GM23338 (cell line): ENCODE measurements at regions not wholly inside any gene's neighbourhood (a gene's known extent, or its start where the extent isn't known, plus 50 kb on each side); places are given as distances from the start of the nearest gene placed in this dataset.

ENCODE experiments used
- ATAC-seq: fragments of 200-7000 bp; cut with Tn5 transposase; 3 replicates; pipeline ENCODE4 v1.9.1; 2020
- DNase-seq: peaks from one replicate; pipeline ENCODE4 v3.0.0-alpha.2; 2015; ENCODE audit warnings: low spot score
- H2AFZ ChIP-seq: fragments of 200-600 bp; sonication (generic); 2 replicates; pipeline ENCODE4 v1.8.0; 2016; ENCODE audit warnings: antibody characterized with exemption, mild to moderate bottlenecking, moderate library complexity
- H3F3A ChIP-seq: fragments of 200-600 bp; sonication (generic); replicated peaks from 2 replicates; pipeline ENCODE4 v1.8.0; 2017; ENCODE audit warnings: antibody characterized with exemption, mixed run types, low read depth
- H3K27ac ChIP-seq: fragments of 200-600 bp; sonication (generic); 2 replicates; pipeline ENCODE4 v1.6.1; 2016; ENCODE audit warnings: low read depth
- H3K27me3 ChIP-seq: fragments of 200-600 bp; sonication (generic); 2 replicates; pipeline ENCODE4 v1.8.0; 2016; ENCODE audit warnings: mild to moderate bottlenecking, mixed run types, moderate library complexity; ENCODE audit not compliant: insufficient read depth
- H3K36me3 ChIP-seq: fragments of 200-600 bp; sonication (generic); 2 replicates; pipeline ENCODE4 v1.8.0; 2016; ENCODE audit warnings: mild to moderate bottlenecking; ENCODE audit not compliant: insufficient read depth
- H3K4me1 ChIP-seq: fragments of 200-600 bp; sonication (generic); 2 replicates; pipeline ENCODE4 v1.8.0; 2016; ENCODE audit warnings: mild to moderate bottlenecking, moderate library complexity; ENCODE audit not compliant: insufficient read depth
- H3K4me2 ChIP-seq: fragments of 200-600 bp; sonication (generic); 2 replicates; pipeline ENCODE4 v1.7.1; 2017; ENCODE audit warnings: mixed run types
- H3K4me3 ChIP-seq: fragments of 200-600 bp; sonication (generic); 2 replicates; pipeline ENCODE4 v1.6.1; 2016; ENCODE audit warnings: mixed run types
- H3K79me2 ChIP-seq: fragments of 200-600 bp; sonication (generic); replicated peaks from 2 replicates; pipeline ENCODE4 v1.8.0; 2017; ENCODE audit warnings: mild to moderate bottlenecking; ENCODE audit not compliant: insufficient read depth
- H3K9me2 ChIP-seq: fragments of 200-600 bp; sonication (generic); 2 replicates; pipeline ENCODE4 v1.8.0; 2017; ENCODE audit not compliant: insufficient read depth
- H4K20me1 ChIP-seq: fragments of 200-600 bp; sonication (generic); replicated peaks from 2 replicates; pipeline ENCODE4 v1.8.0; 2017; ENCODE audit warnings: mild to moderate bottlenecking; ENCODE audit not compliant: insufficient read depth
- H3K27ac Mint-ChIP-seq: 2 replicates; pipeline ENCODE4 v1.8.0; 2020; ENCODE audit warnings: inconsistent platforms, mild to moderate bottlenecking, moderate library complexity, mixed read lengths
- H3K27me3 Mint-ChIP-seq: 3 replicates; pipeline ENCODE4 v1.8.0; 2022; ENCODE audit warnings: low read depth, mild to moderate bottlenecking, moderate library complexity, mixed read lengths, inconsistent platforms; ENCODE audit not compliant: insufficient read depth, poor library complexity
- H3K36me3 Mint-ChIP-seq: 3 replicates; pipeline ENCODE4 v1.8.0; 2021; ENCODE audit warnings: low read depth, mild to moderate bottlenecking, inconsistent platforms, moderate library complexity, mixed read lengths
- H3K4me1 Mint-ChIP-seq: 3 replicates; pipeline ENCODE4 v1.8.0; 2020; ENCODE audit warnings: mild to moderate bottlenecking, inconsistent platforms, mixed read lengths
- H3K4me3 Mint-ChIP-seq: 3 replicates; pipeline ENCODE4 v1.8.0; 2021; ENCODE audit warnings: moderate library complexity, mild to moderate bottlenecking, inconsistent platforms, mixed read lengths
- H3K9me3 Mint-ChIP-seq: 3 replicates; pipeline ENCODE4 v1.8.0; 2020; ENCODE audit warnings: moderate library complexity, mild to moderate bottlenecking, inconsistent platforms, mixed read lengths
- CREB1 ChIP-seq: fragments of 250-450 bp; sonication (Bioruptor Pico); IDR thresholded peaks from 2 replicates; pipeline ENCODE4 v1.5.0; 2020; ENCODE audit warnings: low read depth, mild to moderate bottlenecking, moderate library complexity
- CTCF ChIP-seq, 2 experiments: fragments of 200-600 bp in 1 of 2; sonication (generic) in 1 of 2; conservative IDR thresholded peaks; 2 replicates each; pipeline versions ENCODE4 v1.5.1 to v1.6.1; 2016 to 2017; ENCODE audit warnings: antibody characterized with exemption in 2 of 2, low read depth in 2 of 2, mild to moderate bottlenecking in 2 of 2, moderate library complexity in 1 of 2
- ETS1 ChIP-seq: IDR thresholded peaks from 2 replicates; pipeline ENCODE4 v1.6.1; 2016; ENCODE audit warnings: antibody characterized with exemption
- EZH2 ChIP-seq: fragments of 200-600 bp; sonication (generic); IDR thresholded peaks from one replicate; pipeline ENCODE4 v1.8.0; 2017; ENCODE audit warnings: antibody characterized with exemption, mild to moderate bottlenecking, low read depth; ENCODE audit not compliant: unreplicated experiment
- EZH2phosphoT487 ChIP-seq: fragments of 200-600 bp; sonication (generic); IDR thresholded peaks from one replicate; pipeline ENCODE4 v1.8.1; 2018; ENCODE audit warnings: antibody characterized with exemption; ENCODE audit not compliant: unreplicated experiment
- JUNB ChIP-seq: IDR thresholded peaks from one replicate; pipeline ENCODE4 v1.6.1; 2016; ENCODE audit warnings: antibody characterized with exemption; ENCODE audit not compliant: unreplicated experiment
- NANOG ChIP-seq: IDR thresholded peaks from 2 replicates; pipeline ENCODE4 v1.6.1; 2016; ENCODE audit warnings: antibody characterized with exemption, borderline replicate concordance
- POLR2AphosphoS5 ChIP-seq: IDR thresholded peaks from 2 replicates; pipeline ENCODE4 v1.6.1; 2016; ENCODE audit warnings: antibody characterized with exemption, low read depth
- REST ChIP-seq: IDR thresholded peaks from one replicate; pipeline ENCODE4 v1.6.1; 2018; ENCODE audit warnings: antibody characterized with exemption; ENCODE audit not compliant: unreplicated experiment
- STAT1 ChIP-seq: IDR thresholded peaks from one replicate; pipeline ENCODE4 v1.6.1; 2016; ENCODE audit warnings: antibody characterized with exemption; ENCODE audit not compliant: unreplicated experiment
- ZNF114 ChIP-seq: fragments of 250-450 bp; sonication (Bioruptor Pico); IDR thresholded peaks from 2 replicates; pipeline ENCODE4 v1.5.0; 2020; ENCODE audit warnings: mild to moderate bottlenecking, moderate library complexity
- ZNF331 ChIP-seq: fragments of 250-450 bp; sonication (Bioruptor Pico); IDR thresholded peaks from 2 replicates; pipeline ENCODE4 v1.5.0; 2020; ENCODE audit warnings: low read depth, mild to moderate bottlenecking, moderate library complexity
- ZNF462 ChIP-seq: fragments of 250-450 bp; sonication (Bioruptor Pico); IDR thresholded peaks from 2 replicates; pipeline ENCODE4 v1.5.0; 2020; ENCODE audit warnings: mild to moderate bottlenecking, moderate library complexity

GRCh38 chr14:73773441-73774240, 59.5 kb upstream of the PNMA1 start:
- Histone ChIP-seq H3K9me2 (no peaks in the 10 kb centered on the region), H3K36me3 (no peaks in the 10 kb centered on the region), H3F3A (no peaks in the 10 kb centered on the region), H3K4me2 (no peak overlapping the region), H2AFZ (no peak overlapping the region), H3K27me3 (peaks cover 12% of the 10 kb centered on the region; the same call in 1 of the 2 replicates), H3K79me2 (no peaks in the 10 kb centered on the region), H3K4me3 (no peak overlapping the region), H3K4me1 (peaks cover 13% of the 10 kb centered on the region), H4K20me1 (peaks cover 1% of the 10 kb centered on the region; the same call in 1 of the 2 replicates), H3K27ac (no peak overlapping the region)
- Mint-ChIP-seq H3K27ac (no peak overlapping the region), H3K27me3 (peaks cover 15% of the 10 kb centered on the region), H3K9me3 (no peaks in the 10 kb centered on the region; the same call in 2 of the 3 replicates), H3K4me3 (no peak overlapping the region), H3K4me1 (peaks cover 40% of the 10 kb centered on the region), H3K36me3 (no peaks in the 10 kb centered on the region; the same call in 2 of the 3 replicates)
- TF ChIP-seq NANOG, result no peak
- no peak for TF ChIP-seq ZNF462
- TF ChIP-seq POLR2AphosphoS5, result no peak
- TF ChIP-seq CTCF (conservative IDR thresholded peaks at IDR 0.05; ENCODE audit: low read depth in 2 of 2), result no peak
- no peak for TF ChIP-seq ZNF114
- no peak for TF ChIP-seq EZH2
- no peak for TF ChIP-seq JUNB
- no peak for TF ChIP-seq ZNF331 (CRISPR knock-in tag)
- TF ChIP-seq REST, result no peak
- no peak for TF ChIP-seq EZH2phosphoT487
- no peak for TF ChIP-seq STAT1
- no peak for TF ChIP-seq ETS1
- no peak for TF ChIP-seq CREB1 (CRISPR knock-in tag)
- ATAC-seq (no peak), DNase-seq (no peak)
